Epithelial cell of esophagus (primary cell): ENCODE measurements at regions not wholly inside any gene's neighbourhood (a gene's known extent, or its start where the extent isn't known, plus 50 kb on each side); places are given as distances from the start of the nearest gene placed in this dataset.

Experiments used
- DNase-seq: peaks from one replicate; pipeline ENCODE4 v3.0.0; 2010; ENCODE audit warnings: low read depth
- H3K4me3 ChIP-seq: 2 replicates; pipeline ENCODE4 v1.5.1; 2011; ENCODE audit warnings: mild to moderate bottlenecking, low read length, control low read depth
- TF ChIP-seq, protein P1 (sequence below): IDR thresholded peaks from 2 replicates; pipeline ENCODE4 v1.5.1; 2011; ENCODE audit warnings: low read depth, mild to moderate bottlenecking, low read length, control low read depth, inconsistent platforms; ENCODE audit not compliant: insufficient read depth; ENCODE audit errors: missing control alignments

DNA sequence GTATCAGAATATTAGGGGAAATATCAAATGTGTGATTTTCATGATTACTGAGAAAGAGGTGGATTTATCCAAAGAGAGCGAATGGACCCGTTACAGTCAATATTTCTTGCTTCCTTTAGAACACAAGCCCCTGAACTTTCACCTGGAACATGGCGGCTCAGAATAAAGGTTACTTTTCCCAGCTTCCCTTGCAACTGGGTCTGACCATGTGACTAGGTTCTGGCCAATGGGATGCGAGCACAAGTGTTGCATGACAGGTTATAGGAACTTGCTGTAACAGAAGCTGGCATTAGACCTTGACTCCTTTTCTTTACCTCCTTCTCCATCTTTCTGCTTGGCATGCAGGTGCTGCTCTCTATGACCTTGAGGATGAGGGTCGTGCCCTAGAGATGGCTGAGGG is 556.1 kb downstream of the TYW1 start:
- TF ChIP-seq, protein P1, sequence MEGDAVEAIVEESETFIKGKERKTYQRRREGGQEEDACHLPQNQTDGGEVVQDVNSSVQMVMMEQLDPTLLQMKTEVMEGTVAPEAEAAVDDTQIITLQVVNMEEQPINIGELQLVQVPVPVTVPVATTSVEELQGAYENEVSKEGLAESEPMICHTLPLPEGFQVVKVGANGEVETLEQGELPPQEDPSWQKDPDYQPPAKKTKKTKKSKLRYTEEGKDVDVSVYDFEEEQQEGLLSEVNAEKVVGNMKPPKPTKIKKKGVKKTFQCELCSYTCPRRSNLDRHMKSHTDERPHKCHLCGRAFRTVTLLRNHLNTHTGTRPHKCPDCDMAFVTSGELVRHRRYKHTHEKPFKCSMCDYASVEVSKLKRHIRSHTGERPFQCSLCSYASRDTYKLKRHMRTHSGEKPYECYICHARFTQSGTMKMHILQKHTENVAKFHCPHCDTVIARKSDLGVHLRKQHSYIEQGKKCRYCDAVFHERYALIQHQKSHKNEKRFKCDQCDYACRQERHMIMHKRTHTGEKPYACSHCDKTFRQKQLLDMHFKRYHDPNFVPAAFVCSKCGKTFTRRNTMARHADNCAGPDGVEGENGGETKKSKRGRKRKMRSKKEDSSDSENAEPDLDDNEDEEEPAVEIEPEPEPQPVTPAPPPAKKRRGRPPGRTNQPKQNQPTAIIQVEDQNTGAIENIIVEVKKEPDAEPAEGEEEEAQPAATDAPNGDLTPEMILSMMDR: no peak
- DNase-seq: no peak
- H3K4me3 ChIP-seq: no peak overlapping the region

DNA sequence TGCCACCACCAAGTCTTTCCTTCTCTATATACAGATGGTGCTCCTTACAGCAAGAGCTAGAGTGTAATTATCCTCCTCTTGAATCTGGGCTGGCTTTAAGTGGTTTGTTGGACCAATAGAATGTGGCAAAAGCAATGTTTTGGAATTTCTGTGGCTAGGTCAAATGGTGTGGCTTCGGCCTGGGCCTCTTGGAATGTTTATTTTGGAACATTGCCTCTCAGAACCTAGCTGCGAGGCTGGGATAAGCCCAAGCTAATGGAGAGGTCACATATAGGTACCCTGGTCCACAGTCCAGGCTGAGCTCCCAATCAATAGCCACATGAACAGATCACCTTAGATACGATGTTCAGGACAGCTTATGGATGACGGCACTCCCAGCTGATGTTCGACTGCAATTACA is 556.7 kb downstream of the TYW1 start:
- DNase-seq: no peak
- H3K4me3 ChIP-seq: no peak overlapping the region
- TF ChIP-seq, protein P1: no peak

DNA sequence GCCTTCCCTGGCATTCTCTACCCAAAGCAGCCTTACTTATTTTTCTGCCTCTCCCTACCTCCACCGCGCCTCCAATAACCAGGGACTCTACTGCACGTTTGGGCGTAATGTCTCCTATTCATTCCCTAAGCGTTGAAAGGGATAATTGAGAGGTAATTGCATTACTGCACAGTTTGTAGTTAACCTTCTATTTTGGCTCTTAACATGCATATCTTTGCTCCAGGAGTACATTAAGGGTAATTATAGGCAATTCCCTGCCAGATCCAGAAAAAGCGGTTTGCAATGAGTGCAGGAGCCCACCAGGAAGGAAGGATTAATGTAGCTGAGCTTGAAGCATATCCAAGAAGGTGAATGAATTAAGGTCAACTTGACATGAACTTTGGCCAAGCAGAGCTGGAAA is 558.4 kb downstream of the TYW1 start:
- TF ChIP-seq, protein P1: no peak
- no peak for DNase-seq

DNA sequence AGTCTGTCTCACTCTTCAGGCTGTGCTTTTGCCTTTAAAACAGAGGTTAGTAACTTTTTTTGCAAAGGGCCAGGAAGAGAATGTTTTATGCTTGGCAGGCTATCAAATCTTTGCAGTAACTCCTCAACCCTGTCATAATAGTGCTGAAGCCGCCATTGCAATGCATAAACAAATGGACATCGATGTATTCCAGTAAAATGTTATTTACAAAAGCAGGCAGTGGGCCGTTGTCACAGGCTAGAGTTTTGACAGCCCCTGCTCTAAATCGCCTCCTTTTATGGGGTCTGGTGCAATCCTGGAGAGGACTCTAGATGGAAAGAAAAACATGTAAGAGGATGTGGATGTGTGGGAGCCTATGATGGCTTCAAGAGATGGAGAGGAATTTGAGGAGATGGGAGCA is 568.3 kb downstream of the TYW1 start:
- TF ChIP-seq, protein P1: no peak
- DNase-seq: no peak
- no peak overlapping the region for H3K4me3 ChIP-seq

More for the DNA sequence above, 558.4 kb downstream of the TYW1 start:
- H3K4me3 ChIP-seq: no peak overlapping the region

DNA sequence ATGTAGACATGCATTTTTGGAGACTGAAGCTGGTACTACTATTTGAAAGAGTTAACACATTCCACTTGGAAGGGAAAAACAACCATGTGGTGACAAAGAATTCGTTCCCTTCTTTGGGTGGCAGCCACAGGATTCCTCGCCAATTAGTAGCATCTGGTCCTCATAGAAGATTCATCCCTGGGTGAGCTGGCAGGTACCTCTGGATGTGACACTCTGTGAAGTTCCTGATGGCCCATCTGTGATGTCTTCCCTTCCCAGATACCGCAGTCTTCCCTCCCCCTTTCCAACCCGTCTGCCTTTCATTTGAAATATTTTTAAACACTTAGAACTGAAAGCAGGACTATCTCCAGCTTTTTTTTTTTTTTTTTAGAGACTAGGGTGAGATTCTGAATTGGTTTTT is 569.5 kb downstream of the TYW1 start:
- DNase-seq: no peak
- no peak overlapping the region for H3K4me3 ChIP-seq
- TF ChIP-seq, protein P1: no peak

DNA sequence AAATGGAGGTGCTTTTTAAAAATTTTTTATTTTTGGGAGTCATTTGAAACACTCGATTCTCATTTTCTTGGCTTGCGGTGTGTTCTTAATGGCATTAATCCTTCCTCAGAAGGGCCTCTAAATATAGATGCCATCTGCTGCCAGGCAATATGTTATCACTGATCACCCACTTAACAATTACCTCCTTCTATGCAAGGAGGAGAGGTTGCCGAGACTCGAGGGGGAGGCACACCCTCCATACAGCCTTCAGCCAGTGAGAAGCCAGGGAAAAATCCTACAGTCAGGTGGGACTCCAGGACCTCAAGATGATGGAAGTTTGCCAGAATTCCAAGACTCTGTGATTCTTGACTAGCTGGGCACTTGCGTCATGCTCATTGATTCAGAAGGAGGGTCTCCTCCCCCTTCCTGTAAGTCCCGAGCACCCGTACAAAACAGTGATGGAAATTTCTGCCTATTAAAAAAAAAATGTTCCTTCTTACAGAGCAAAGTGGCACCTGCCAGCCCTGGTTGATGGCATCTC is 574.5 kb downstream of the TYW1 start:
- TF ChIP-seq, protein P1: no peak
- no peak for DNase-seq
- no peak overlapping the region for H3K4me3 ChIP-seq

DNA sequence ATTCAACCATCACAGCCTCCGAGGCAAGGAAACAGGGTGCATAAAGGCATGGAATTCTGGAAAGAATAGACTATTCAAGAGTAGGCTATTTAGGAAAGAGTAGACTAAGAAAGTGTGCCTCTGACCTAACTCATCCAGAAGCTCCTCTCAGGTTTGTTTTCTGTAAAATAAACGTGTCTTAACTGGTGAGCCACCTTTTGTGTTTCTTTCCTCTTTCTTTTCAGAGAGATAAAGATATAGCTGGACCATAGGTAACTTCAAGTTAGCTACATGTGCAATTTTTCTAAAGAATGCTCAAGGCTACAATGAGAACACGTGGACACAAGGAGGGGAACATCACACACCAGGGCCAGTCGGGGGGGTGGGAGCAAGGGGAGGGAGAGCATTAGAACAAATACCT is 577.0 kb downstream of the TYW1 start:
- TF ChIP-seq, protein P1: no peak
- no peak for DNase-seq

More for the DNA sequence above, 577.0 kb downstream of the TYW1 start:
- H3K4me3 ChIP-seq: no peak overlapping the region
